ENCODE measurements at regions not wholly inside any gene's neighbourhood (a gene's known extent, or its start where the extent isn't known, plus 50 kb on each side); places are given as distances from the start of the nearest gene placed in this dataset.

DNA sequence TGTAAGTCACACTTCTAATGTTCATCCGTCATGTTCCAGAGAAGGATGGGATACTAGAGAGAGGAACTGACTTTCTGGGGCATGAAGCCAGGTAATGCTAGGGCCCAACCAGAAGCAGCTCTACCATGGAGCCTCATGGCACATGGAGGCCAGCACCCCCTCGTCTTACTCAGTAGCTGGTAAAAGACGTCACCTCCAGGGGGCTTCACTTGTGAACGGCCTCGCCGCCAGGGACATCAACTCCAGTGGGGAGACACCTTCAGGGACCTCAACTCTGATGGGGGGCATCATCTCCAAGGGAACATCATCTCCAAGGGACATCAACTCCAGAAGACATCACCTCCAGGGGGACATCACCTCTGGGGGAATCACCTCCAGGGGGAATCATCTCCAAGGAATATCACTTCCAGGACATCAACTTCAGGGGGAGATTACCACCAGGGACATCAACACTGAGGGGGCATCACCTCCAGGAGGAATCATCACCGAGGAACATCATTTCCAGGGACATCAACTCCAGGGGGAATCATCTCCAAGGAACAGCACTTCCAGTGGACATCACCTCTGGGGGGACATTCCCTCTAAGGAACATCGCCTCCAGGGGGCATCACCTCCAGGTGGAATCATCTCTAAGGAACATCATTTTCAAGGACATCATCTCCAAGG is 168.4 kb downstream of the NDUFA10 start:
- Histone ChIP-seq H3K4me3 (ENCODE audit: low read length) (no peak overlapping the region), H3K36me3 (ENCODE audit: control insufficient read depth, insufficient read depth, low read length) (no peaks in the 10 kb centered on the region), H3K9me3 (ENCODE audit: control insufficient read depth, low read length) (no peaks in the 10 kb centered on the region), H3K27me3 (ENCODE audit: control insufficient read depth, insufficient read depth, low read length) (no peaks in the 10 kb centered on the region), H3K9ac (ENCODE audit: low read length) (no peak overlapping the region), H3K4me1 (ENCODE audit: control insufficient read depth, insufficient read depth, low read length) (no peaks in the 10 kb centered on the region)

- H3K4me3 ChIP-seq (ENCODE audit: low read length), result no peak overlapping the region
- no peaks in the 10 kb centered on the region for H3K9me3 ChIP-seq (ENCODE audit: control insufficient read depth, low read length)
- H3K36me3 ChIP-seq (ENCODE audit: control insufficient read depth, insufficient read depth, low read length), result no peaks in the 10 kb centered on the region
- no peak overlapping the region for H3K9ac ChIP-seq (ENCODE audit: low read length)
- no peaks in the 10 kb centered on the region for H3K4me1 ChIP-seq (ENCODE audit: control insufficient read depth, insufficient read depth, low read length)
- no peaks in the 10 kb centered on the region for H3K27me3 ChIP-seq (ENCODE audit: control insufficient read depth, insufficient read depth, low read length)
Measured at GRCh38 chr2:239855863-239856587, 169.1 kb downstream of the NDUFA10 start.

DNA sequence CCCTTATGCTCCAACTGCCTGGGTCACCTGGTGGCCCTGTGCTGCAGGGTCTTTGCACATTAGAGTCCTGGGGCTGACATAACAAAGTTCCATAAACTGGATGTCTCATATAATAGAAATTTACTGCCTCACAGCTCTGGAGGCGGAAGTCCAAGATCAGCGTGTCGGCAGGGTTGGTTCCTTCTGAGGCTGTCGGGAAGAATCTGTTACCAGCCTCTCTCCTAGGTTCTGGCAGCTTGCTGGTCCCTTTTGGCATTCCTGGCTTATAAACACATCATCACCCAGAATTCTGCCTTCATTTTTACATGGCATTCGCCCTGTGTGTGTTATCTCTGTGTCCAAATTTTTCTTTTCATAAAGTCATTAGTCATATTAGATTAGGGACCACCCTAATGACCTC is 170.5 kb downstream of the NDUFA10 start:
- Histone ChIP-seq H3K27me3 (ENCODE audit: control insufficient read depth, insufficient read depth, low read length) (no peaks in the 10 kb centered on the region), H3K9me3 (ENCODE audit: control insufficient read depth, low read length) (no peaks in the 10 kb centered on the region), H3K4me1 (ENCODE audit: control insufficient read depth, insufficient read depth, low read length) (no peaks in the 10 kb centered on the region), H3K36me3 (ENCODE audit: control insufficient read depth, insufficient read depth, low read length) (no peaks in the 10 kb centered on the region), H3K4me3 (ENCODE audit: low read length) (no peak overlapping the region), H3K9ac (ENCODE audit: low read length) (no peak overlapping the region)

DNA sequence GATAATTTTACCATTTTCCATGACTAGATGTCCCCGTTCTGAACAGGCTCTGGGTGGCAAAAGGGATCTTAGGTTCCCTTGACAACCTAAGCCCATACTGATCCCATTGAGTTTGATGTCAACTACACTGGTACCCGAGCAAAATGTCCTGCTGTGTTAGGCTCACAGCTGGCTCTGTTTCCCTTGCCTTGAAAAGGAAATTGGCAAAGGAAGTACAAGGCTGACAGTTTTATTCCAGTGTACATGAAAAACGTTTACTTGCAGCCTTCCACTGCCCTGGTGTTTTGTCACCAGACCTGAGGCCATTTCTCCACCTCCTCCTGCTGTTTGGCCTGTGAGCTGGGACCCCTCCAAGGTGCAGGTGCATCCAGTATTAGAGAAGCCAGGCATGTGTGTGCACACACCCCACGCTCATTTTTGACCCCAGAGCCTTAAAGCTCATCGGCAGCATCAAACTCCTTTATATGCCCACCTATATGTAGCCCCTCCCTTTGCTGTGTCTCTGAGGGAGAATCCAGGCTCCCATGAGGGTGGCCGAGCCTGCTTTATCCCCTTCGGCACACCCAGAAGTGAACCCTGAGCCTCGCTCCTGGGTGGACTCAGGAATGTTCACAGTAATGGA is 171.3 kb downstream of the NDUFA10 start:
- Histone ChIP-seq H3K4me3 (ENCODE audit: low read length) (no peak overlapping the region), H3K36me3 (ENCODE audit: control insufficient read depth, insufficient read depth, low read length) (no peaks in the 10 kb centered on the region), H3K4me1 (ENCODE audit: control insufficient read depth, insufficient read depth, low read length) (no peaks in the 10 kb centered on the region), H3K9me3 (ENCODE audit: control insufficient read depth, low read length) (no peaks in the 10 kb centered on the region), H3K9ac (ENCODE audit: low read length) (no peak overlapping the region), H3K27me3 (ENCODE audit: control insufficient read depth, insufficient read depth, low read length) (no peaks in the 10 kb centered on the region)

DNA sequence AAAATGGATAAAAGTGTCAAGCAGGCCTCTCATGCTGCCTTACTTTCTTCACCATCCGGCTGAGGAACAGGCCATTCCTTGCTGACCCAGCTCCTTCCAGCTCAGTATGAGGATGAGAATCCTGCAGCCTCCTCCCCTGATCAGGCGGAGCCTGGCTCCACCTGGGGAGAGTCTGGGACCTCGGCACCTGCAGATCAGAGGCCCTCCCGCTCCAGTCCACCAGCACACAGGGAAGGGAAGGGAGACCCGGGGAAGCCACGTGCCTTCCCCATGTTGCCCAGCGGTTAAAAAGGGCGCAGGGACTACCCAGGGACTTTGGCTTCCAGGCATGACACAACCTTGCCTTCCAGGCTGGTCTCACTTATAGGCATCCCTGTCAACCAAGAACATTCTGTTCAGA is 172.0 kb downstream of the NDUFA10 start:
- H3K4me1 ChIP-seq (ENCODE audit: control insufficient read depth, insufficient read depth, low read length), result no peaks in the 10 kb centered on the region
- H3K9me3 ChIP-seq (ENCODE audit: control insufficient read depth, low read length), result no peaks in the 10 kb centered on the region
- no peaks in the 10 kb centered on the region for H3K27me3 ChIP-seq (ENCODE audit: control insufficient read depth, insufficient read depth, low read length)
- H3K4me3 ChIP-seq (ENCODE audit: low read length), result no peak overlapping the region
- H3K9ac ChIP-seq (ENCODE audit: low read length), result no peak overlapping the region
- no peaks in the 10 kb centered on the region for H3K36me3 ChIP-seq (ENCODE audit: control insufficient read depth, insufficient read depth, low read length)

DNA sequence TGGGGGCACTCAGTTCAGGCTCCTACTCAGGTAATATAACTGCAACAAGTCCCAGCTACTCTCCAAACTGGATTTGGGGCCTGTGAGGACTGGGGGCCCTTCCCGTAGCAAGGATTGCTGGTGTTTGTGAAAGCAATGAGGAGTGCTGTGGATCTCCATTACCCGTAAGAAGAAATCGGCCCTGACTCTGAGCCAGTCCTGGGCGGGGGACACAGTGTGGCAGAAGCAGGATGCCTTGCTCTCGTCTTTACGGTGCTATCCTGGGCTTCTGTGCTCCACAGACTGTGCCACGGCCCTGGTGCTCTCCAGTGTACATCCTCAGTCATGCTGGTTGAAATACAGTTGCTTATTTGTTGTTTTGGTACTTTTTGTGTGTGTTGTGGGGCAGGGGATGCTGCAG is 172.9 kb downstream of the NDUFA10 start:
- H3K36me3 ChIP-seq (ENCODE audit: control insufficient read depth, insufficient read depth, low read length), result no peaks in the 10 kb centered on the region
- no peaks in the 10 kb centered on the region for H3K9me3 ChIP-seq (ENCODE audit: control insufficient read depth, low read length)
- H3K4me1 ChIP-seq (ENCODE audit: control insufficient read depth, insufficient read depth, low read length), result no peaks in the 10 kb centered on the region
- no peak overlapping the region for H3K9ac ChIP-seq (ENCODE audit: low read length)
- no peaks in the 10 kb centered on the region for H3K27me3 ChIP-seq (ENCODE audit: control insufficient read depth, insufficient read depth, low read length)
- no peak overlapping the region for H3K4me3 ChIP-seq (ENCODE audit: low read length)

GRCh38 chr2:239846789-239847676 is 178.1 kb downstream of the NDUFA10 start:
- no peaks in the 10 kb centered on the region for H3K36me3 ChIP-seq (ENCODE audit: control insufficient read depth, insufficient read depth, low read length)
- no peaks in the 10 kb centered on the region for H3K4me1 ChIP-seq (ENCODE audit: control insufficient read depth, insufficient read depth, low read length)
- H3K9me3 ChIP-seq (ENCODE audit: control insufficient read depth, low read length), result no peaks in the 10 kb centered on the region
- H3K4me3 ChIP-seq (ENCODE audit: low read length), result no peak overlapping the region
- no peaks in the 10 kb centered on the region for H3K27me3 ChIP-seq (ENCODE audit: control insufficient read depth, insufficient read depth, low read length)
- H3K9ac ChIP-seq (ENCODE audit: low read length), result no peak overlapping the region

- no peak overlapping the region for H3K9ac ChIP-seq (ENCODE audit: low read length)
- no peaks in the 10 kb centered on the region for H3K4me1 ChIP-seq (ENCODE audit: control insufficient read depth, insufficient read depth, low read length)
- no peaks in the 10 kb centered on the region for H3K9me3 ChIP-seq (ENCODE audit: control insufficient read depth, low read length)
- H3K27me3 ChIP-seq (ENCODE audit: control insufficient read depth, insufficient read depth, low read length), result no peaks in the 10 kb centered on the region
- no peaks in the 10 kb centered on the region for H3K36me3 ChIP-seq (ENCODE audit: control insufficient read depth, insufficient read depth, low read length)
- no peak overlapping the region for H3K4me3 ChIP-seq (ENCODE audit: low read length)
Measured at GRCh38 chr2:239845968-239846367, 179.2 kb downstream of the NDUFA10 start.

DNA sequence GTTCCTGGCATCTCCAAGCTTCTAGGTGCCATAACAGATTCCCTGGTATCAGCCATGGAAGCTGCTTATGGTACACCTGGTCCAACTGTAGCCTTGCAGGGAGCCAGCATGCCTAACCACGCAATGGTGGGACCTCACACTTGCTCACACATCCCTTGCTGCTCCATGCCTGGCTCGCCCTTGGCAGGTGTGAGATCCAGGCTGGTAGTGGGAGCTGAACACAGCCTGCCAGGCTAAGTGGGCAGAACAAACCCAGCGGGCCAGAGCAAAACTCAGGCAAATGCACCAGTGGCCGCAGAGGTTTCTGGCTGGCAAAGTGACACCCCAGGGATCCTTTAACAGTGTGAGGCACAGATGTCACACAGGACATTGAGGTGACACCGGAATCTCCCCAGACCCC is 185.8 kb downstream of the NDUFA10 start:
- Histone ChIP-seq H3K9ac (ENCODE audit: low read length) (no peak overlapping the region), H3K27me3 (ENCODE audit: control insufficient read depth, insufficient read depth, low read length) (no peaks in the 10 kb centered on the region), H3K9me3 (ENCODE audit: control insufficient read depth, low read length) (no peaks in the 10 kb centered on the region), H3K36me3 (ENCODE audit: control insufficient read depth, insufficient read depth, low read length) (no peaks in the 10 kb centered on the region), H3K4me1 (ENCODE audit: control insufficient read depth, insufficient read depth, low read length) (no peaks in the 10 kb centered on the region), H3K4me3 (ENCODE audit: low read length) (no peak overlapping the region)

GRCh38 chr2:239836021-239836765 is 188.9 kb downstream of the NDUFA10 start:
- H3K9ac ChIP-seq (ENCODE audit: low read length), result no peak overlapping the region

DNA sequence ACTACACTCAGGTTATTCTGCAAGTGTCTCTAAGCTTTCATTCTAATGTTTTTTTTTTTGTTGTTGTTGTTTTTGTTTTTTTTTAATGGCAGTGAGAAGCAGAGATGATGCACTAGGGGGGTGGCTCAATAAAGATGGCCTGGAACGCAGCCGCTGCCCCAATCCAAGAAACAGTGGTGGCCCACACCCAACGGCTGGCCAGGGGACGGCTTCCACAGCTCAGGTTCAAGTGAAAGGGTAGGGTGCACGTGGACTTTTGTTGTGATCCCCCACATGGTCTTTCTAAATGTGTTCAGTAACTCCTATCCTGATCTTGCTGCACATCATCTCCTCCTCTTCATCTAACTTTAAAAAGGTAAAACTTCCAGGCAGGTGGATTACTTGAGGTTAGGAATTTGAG is 190.1 kb downstream of the NDUFA10 start:
- no peaks in the 10 kb centered on the region for H3K27me3 ChIP-seq (ENCODE audit: control insufficient read depth, insufficient read depth, low read length)
- H3K36me3 ChIP-seq (ENCODE audit: control insufficient read depth, insufficient read depth, low read length), result no peaks in the 10 kb centered on the region
- H3K9me3 ChIP-seq (ENCODE audit: control insufficient read depth, low read length), result no peaks in the 10 kb centered on the region
- H3K4me3 ChIP-seq (ENCODE audit: low read length), result no peak overlapping the region
- H3K9ac ChIP-seq (ENCODE audit: low read length), result no peak overlapping the region
- no peaks in the 10 kb centered on the region for H3K4me1 ChIP-seq (ENCODE audit: control insufficient read depth, insufficient read depth, low read length)

More at GRCh38 chr2:239836021-239836765, 188.9 kb downstream of the NDUFA10 start:
- Histone ChIP-seq H3K4me3 (ENCODE audit: low read length) (no peak overlapping the region), H3K4me1 (ENCODE audit: control insufficient read depth, insufficient read depth, low read length) (no peaks in the 10 kb centered on the region), H3K36me3 (ENCODE audit: control insufficient read depth, insufficient read depth, low read length) (no peaks in the 10 kb centered on the region), H3K9me3 (ENCODE audit: control insufficient read depth, low read length) (no peaks in the 10 kb centered on the region), H3K27me3 (ENCODE audit: control insufficient read depth, insufficient read depth, low read length) (no peaks in the 10 kb centered on the region)
